ENCODE measurements at regions not wholly inside any gene's neighbourhood (a gene's known extent, or its start where the extent isn't known, plus 50 kb on each side); places are given as distances from the start of the nearest gene placed in this dataset.

DNA sequence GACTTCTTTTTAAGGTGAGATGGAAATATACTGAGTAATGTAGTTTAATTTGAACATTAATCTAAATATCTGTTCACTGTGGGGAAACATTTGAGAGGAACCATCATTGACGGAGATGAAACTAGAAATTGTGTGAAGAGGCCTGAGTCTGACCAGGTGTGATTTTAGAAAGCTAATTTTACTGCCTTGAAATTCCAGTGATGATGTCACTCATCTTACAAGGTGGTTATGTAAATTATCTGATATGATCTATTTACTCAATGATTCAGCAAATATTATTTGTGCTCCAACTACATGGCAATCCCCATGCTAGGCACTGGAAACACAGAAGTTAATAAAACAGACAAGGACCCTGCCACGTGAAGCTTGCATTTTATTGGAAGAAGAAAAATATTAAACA is 435.7 kb upstream of the DCN start:
- ChIA-PET CTCF (no interaction called here), POLR2A (no interaction called here)
- Histone ChIP-seq H3K4me1 (ENCODE audit: insufficient read depth, low read length) (no peaks in the 10 kb centered on the region), H3K36me3 (ENCODE audit: insufficient read depth, low read length) (no peaks in the 10 kb centered on the region), H3K4me3 (ENCODE audit: low read length) (no peak overlapping the region), H3K27ac (ENCODE audit: low read depth, low read length) (no peak overlapping the region), H3K27me3 (ENCODE audit: insufficient read depth, low read length, poor library complexity, severe bottlenecking) (no peaks in the 10 kb centered on the region), H3K9me3 (ENCODE audit: low read length) (no peaks in the 10 kb centered on the region)
- no peaks in the 10 kb centered on the region for H3K9me3 Mint-ChIP-seq
- peaks cover 5 to 17% of the 10 kb centered on the region in 2 donors for H3K27me3 Mint-ChIP-seq
- H3K27ac Mint-ChIP-seq = no peak overlapping the region
- H3K4me1 Mint-ChIP-seq = no peaks in the 10 kb centered on the region
- H3K4me3 Mint-ChIP-seq = no peak overlapping the region
- DNase-seq = no peak
- H3K36me3 Mint-ChIP-seq = no peaks in the 10 kb centered on the region

- POLR2A ChIA-PET = no interaction called here
- H3K4me1 ChIP-seq (ENCODE audit: insufficient read depth, low read length) = no peaks in the 10 kb centered on the region
Observed at GRCh38 chr12:91617818-91618217, 435.2 kb upstream of the DCN start.

DNA sequence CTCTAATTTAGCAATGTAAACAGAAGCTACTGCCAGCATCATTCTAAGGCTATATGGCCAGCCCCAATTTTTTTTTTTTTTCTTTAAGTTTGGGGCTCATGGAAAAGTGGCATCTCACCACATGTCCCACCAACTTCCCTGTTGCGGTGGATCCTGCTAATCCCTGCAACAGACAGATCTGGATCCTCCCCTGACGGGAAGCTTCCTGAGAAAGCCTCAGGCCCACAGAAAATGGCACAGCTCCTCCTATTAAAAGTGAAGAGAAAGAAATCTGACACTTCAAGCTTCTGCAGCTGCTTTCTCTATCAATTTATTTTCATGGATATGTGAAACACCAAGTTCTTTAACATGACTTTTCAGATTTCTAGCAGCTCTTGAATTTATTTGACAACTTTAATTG is 433.8 kb upstream of the DCN start:
- H3K4me3 Mint-ChIP-seq = no peak overlapping the region
- Histone ChIP-seq H3K36me3 (ENCODE audit: insufficient read depth, low read length) (no peaks in the 10 kb centered on the region), H3K9me3 (ENCODE audit: low read length) (no peaks in the 10 kb centered on the region), H3K27me3 (ENCODE audit: insufficient read depth, low read length, poor library complexity, severe bottlenecking) (no peaks in the 10 kb centered on the region), H3K4me3 (ENCODE audit: low read length) (no peak overlapping the region), H3K27ac (ENCODE audit: low read depth, low read length) (no peak overlapping the region), H3K4me1 (ENCODE audit: insufficient read depth, low read length) (no peaks in the 10 kb centered on the region)
- H3K4me1 Mint-ChIP-seq = no peaks in the 10 kb centered on the region
- peaks cover 3 to 12% of the 10 kb centered on the region in 2 donors for H3K27me3 Mint-ChIP-seq
- ChIA-PET CTCF (no interaction called here), POLR2A (no interaction called here)
- H3K27ac Mint-ChIP-seq = no peak overlapping the region
- no peak for DNase-seq
- H3K9me3 Mint-ChIP-seq = no peaks in the 10 kb centered on the region
- H3K36me3 Mint-ChIP-seq = no peaks in the 10 kb centered on the region

More at GRCh38 chr12:91617818-91618217, 435.2 kb upstream of the DCN start:
- Histone ChIP-seq H3K27me3 (ENCODE audit: insufficient read depth, low read length, poor library complexity, severe bottlenecking) (no peaks in the 10 kb centered on the region), H3K36me3 (ENCODE audit: insufficient read depth, low read length) (no peaks in the 10 kb centered on the region), H3K4me3 (ENCODE audit: low read length) (no peak overlapping the region), H3K27ac (ENCODE audit: low read depth, low read length) (no peak overlapping the region), H3K9me3 (ENCODE audit: low read length) (no peaks in the 10 kb centered on the region)
- Mint-ChIP-seq H3K27ac (no peak overlapping the region), H3K27me3 (peaks cover 5 to 17% of the 10 kb centered on the region in 2 donors), H3K4me1 (no peaks in the 10 kb centered on the region), H3K9me3 (no peaks in the 10 kb centered on the region), H3K36me3 (no peaks in the 10 kb centered on the region), H3K4me3 (no peak overlapping the region)
- DNase-seq = no peak
- CTCF ChIA-PET = no interaction called here

DNA sequence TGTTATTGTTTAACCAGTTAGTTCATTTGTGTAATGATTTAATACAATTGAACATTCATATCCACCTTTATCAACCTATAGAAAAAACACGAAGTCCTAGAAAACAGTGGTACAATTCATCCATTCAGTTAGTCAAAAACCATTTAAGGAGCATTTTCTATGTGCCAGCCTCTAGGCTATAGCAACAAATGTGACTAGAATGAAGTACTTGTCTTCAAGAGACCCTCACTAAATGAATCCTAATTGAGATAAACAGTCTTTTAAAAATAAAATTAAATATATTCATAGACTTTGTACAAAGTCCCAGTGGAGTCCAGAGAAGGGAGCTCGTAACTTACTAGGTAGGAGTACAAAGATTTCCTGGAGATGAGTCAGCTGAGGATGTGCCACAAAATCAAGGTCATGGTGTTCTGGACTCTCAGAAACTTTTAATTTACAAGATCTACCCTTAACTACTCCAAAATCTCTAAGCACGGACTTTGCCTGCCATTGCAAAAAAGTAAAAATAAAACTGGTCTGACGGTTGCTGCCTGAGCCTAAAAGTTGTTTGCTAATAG is 430.7 kb upstream of the DCN start:
- Histone ChIP-seq H3K27me3 (ENCODE audit: insufficient read depth, low read length, poor library complexity, severe bottlenecking) (no peaks in the 10 kb centered on the region), H3K36me3 (ENCODE audit: insufficient read depth, low read length) (no peaks in the 10 kb centered on the region), H3K4me1 (ENCODE audit: insufficient read depth, low read length) (no peaks in the 10 kb centered on the region), H3K4me3 (ENCODE audit: low read length) (no peak overlapping the region), H3K9me3 (ENCODE audit: low read length) (no peaks in the 10 kb centered on the region), H3K27ac (ENCODE audit: low read depth, low read length) (no peak overlapping the region)
- Mint-ChIP-seq H3K4me3 (no peak overlapping the region), H3K27ac (no peak overlapping the region), H3K4me1 (peaks cover 0 to 5% (median 0%) of the 10 kb centered on the region in 3 donors), H3K27me3 (peaks cover 3 to 5% of the 10 kb centered on the region in 2 donors), H3K36me3 (no peaks in the 10 kb centered on the region), H3K9me3 (no peaks in the 10 kb centered on the region)
- ChIA-PET CTCF (interaction anchor here (1.3 kb wide), 1 partner anchor 9 kb away, joined by 3 read pairs; no protein-coding TSS in a partner anchor), POLR2A (no interaction called here)
- no peak for DNase-seq

GRCh38 chr12:91610561-91610960 is 427.9 kb upstream of the DCN start:
- peaks cover 0 to 5% (median 0%) of the 10 kb centered on the region in 3 donors for H3K4me1 Mint-ChIP-seq
- H3K9me3 Mint-ChIP-seq = no peaks in the 10 kb centered on the region
- no peaks in the 10 kb centered on the region for H3K36me3 ChIP-seq (ENCODE audit: insufficient read depth, low read length)
- DNase-seq = no peak
- no peaks in the 10 kb centered on the region for H3K27me3 ChIP-seq (ENCODE audit: insufficient read depth, low read length, poor library complexity, severe bottlenecking)
- POLR2A ChIA-PET = no interaction called here
- H3K27me3 Mint-ChIP-seq = no peaks in the 10 kb centered on the region
- H3K4me1 ChIP-seq (ENCODE audit: insufficient read depth, low read length) = no peaks in the 10 kb centered on the region
- no peak overlapping the region for H3K27ac Mint-ChIP-seq
- H3K36me3 Mint-ChIP-seq = no peaks in the 10 kb centered on the region
- H3K9me3 ChIP-seq (ENCODE audit: low read length) = no peaks in the 10 kb centered on the region
- no peak overlapping the region for H3K4me3 Mint-ChIP-seq
- no peak overlapping the region for H3K27ac ChIP-seq (ENCODE audit: low read depth, low read length)
- no peak overlapping the region for H3K4me3 ChIP-seq (ENCODE audit: low read length)
- CTCF ChIA-PET = no interaction called here

GRCh38 chr12:91609283-91609682 is 426.7 kb upstream of the DCN start:
- POLR2A ChIA-PET = interaction anchor here (0.7 kb wide), 1 partner anchor 188 kb away, joined by 4 read pairs; no protein-coding TSS in a partner anchor
- no peak overlapping the region for H3K4me3 ChIP-seq (ENCODE audit: low read length)
- Mint-ChIP-seq H3K9me3 (no peaks in the 10 kb centered on the region), H3K36me3 (no peaks in the 10 kb centered on the region), H3K27ac (no peak overlapping the region), H3K27me3 (peaks cover 0 to 5% of the 10 kb centered on the region in 2 donors), H3K4me3 (no peak overlapping the region), H3K4me1 (peaks cover 0 to 5% (median 0%) of the 10 kb centered on the region in 3 donors)
- DNase-seq = no peak
- no peaks in the 10 kb centered on the region for H3K36me3 ChIP-seq (ENCODE audit: insufficient read depth, low read length)
- H3K4me1 ChIP-seq (ENCODE audit: insufficient read depth, low read length) = no peaks in the 10 kb centered on the region
- CTCF ChIA-PET = no interaction called here
- H3K9me3 ChIP-seq (ENCODE audit: low read length) = no peaks in the 10 kb centered on the region
- no peak overlapping the region for H3K27ac ChIP-seq (ENCODE audit: low read depth, low read length)
- H3K27me3 ChIP-seq (ENCODE audit: insufficient read depth, low read length, poor library complexity, severe bottlenecking) = no peaks in the 10 kb centered on the region

GRCh38 chr12:91608542-91608941 is 425.9 kb upstream of the DCN start:
- DNase-seq = no peak
- no peak overlapping the region for H3K27ac ChIP-seq (ENCODE audit: low read depth, low read length)
- H3K27me3 ChIP-seq (ENCODE audit: insufficient read depth, low read length, poor library complexity, severe bottlenecking) = no peaks in the 10 kb centered on the region
- H3K36me3 ChIP-seq (ENCODE audit: insufficient read depth, low read length) = no peaks in the 10 kb centered on the region
- no peaks in the 10 kb centered on the region for H3K4me1 ChIP-seq (ENCODE audit: insufficient read depth, low read length)
- no peak overlapping the region for H3K27ac Mint-ChIP-seq
- no peaks in the 10 kb centered on the region for H3K9me3 ChIP-seq (ENCODE audit: low read length)
- peaks cover 0 to 5% of the 10 kb centered on the region in 2 donors for H3K27me3 Mint-ChIP-seq
- no peaks in the 10 kb centered on the region for H3K36me3 Mint-ChIP-seq
- H3K4me3 ChIP-seq (ENCODE audit: low read length) = no peak overlapping the region
- CTCF ChIA-PET = no interaction called here
- no peaks in the 10 kb centered on the region for H3K9me3 Mint-ChIP-seq
- POLR2A ChIA-PET = no interaction called here
- H3K4me1 Mint-ChIP-seq = peaks cover 0 to 5% (median 0%) of the 10 kb centered on the region in 3 donors
- H3K4me3 Mint-ChIP-seq = no peak overlapping the region

- Histone ChIP-seq H3K36me3 (ENCODE audit: insufficient read depth, low read length) (no peaks in the 10 kb centered on the region), H3K4me1 (ENCODE audit: insufficient read depth, low read length) (no peaks in the 10 kb centered on the region), H3K9me3 (ENCODE audit: low read length) (no peaks in the 10 kb centered on the region), H3K27ac (ENCODE audit: low read depth, low read length) (no peak overlapping the region), H3K27me3 (ENCODE audit: insufficient read depth, low read length, poor library complexity, severe bottlenecking) (no peaks in the 10 kb centered on the region), H3K4me3 (ENCODE audit: low read length) (no peak overlapping the region)
- no peak overlapping the region for H3K4me3 Mint-ChIP-seq
- no peaks in the 10 kb centered on the region for H3K9me3 Mint-ChIP-seq
- ChIA-PET POLR2A (no interaction called here), CTCF (no interaction called here)
- H3K4me1 Mint-ChIP-seq = peaks cover 0 to 5% (median 0%) of the 10 kb centered on the region in 3 donors
- DNase-seq = no peak
- no peaks in the 10 kb centered on the region for H3K36me3 Mint-ChIP-seq
- peaks cover 0 to 5% of the 10 kb centered on the region in 2 donors for H3K27me3 Mint-ChIP-seq
- no peak overlapping the region for H3K27ac Mint-ChIP-seq
Observed at GRCh38 chr12:91606662-91607377, 424.2 kb upstream of the DCN start.
